A549 (cell line): ENCODE measurements at regions not wholly inside any gene's neighbourhood (a gene's known extent, or its start where the extent isn't known, plus 50 kb on each side); places are given as distances from the start of the nearest gene placed in this dataset.

Source experiments
- ATAC-seq, 2 experiments: fragments of 200-7000 bp in 1 of 2; fragments of >200 bp in 1 of 2; cut with Nextera tagmentation in 1 of 2; cut with Tn5 transposase in 1 of 2; 3 replicates each; pipeline versions ENCODE4 v1.8.0 to v1.9.1; 2018 to 2020; ENCODE audit warnings: mild to moderate bottlenecking in 1 of 2, moderate library complexity in 1 of 2
- CTCF ChIA-PET: fragments of 300-600 bp; sonication (Branson Sonifier 250); formaldehyde crosslinking; extraction: SDS; loops from one replicate; lab custom pipeline; 2021; ENCODE audit warnings: antibody characterized with exemption, inconsistent platforms; lab: Yijun Ruan, JAX
- POLR2A ChIA-PET: fragments of 350-600 bp; formaldehyde crosslinking; extraction: SDS; loops from one replicate; lab custom pipeline; 2021; ENCODE audit warnings: antibody characterized with exemption, inconsistent platforms; lab: Yijun Ruan, JAX
- DNase-seq, 2 experiments: peaks; one replicate each; pipeline versions ENCODE4 v3.0.0 to v3.0.0-alpha.2; 2011 to 2016; ENCODE audit warnings: low read depth in 1 of 2, low spot score in 1 of 2
- FAIRE-seq: peaks from 2 replicates; lab custom pipeline; 2011; peaks lifted over from hg19 to GRCh38; lab: Jason Lieb, UNC
- H3K27ac ChIP-seq, 2 experiments: fragments of >200 bp; sonication (Bioruptor Twin); formaldehyde crosslinking; 3 replicates each; pipeline ENCODE4 v1.5.1; 2016 to 2017
- H3K4me1 ChIP-seq: fragments of >200 bp; sonication (Bioruptor Twin); formaldehyde crosslinking; 3 replicates; pipeline ENCODE4 v1.6.1; 2016
- H3K4me2 ChIP-seq: fragments of >200 bp; sonication (Bioruptor Twin); formaldehyde crosslinking; 3 replicates; pipeline ENCODE4 v1.6.1; 2016
- H3K4me3 ChIP-seq: fragments of >200 bp; sonication (Bioruptor Twin); formaldehyde crosslinking; 3 replicates; pipeline ENCODE4 v1.5.1; 2016
- H3K9me3 ChIP-seq: fragments of >200 bp; sonication (Bioruptor Twin); formaldehyde crosslinking; 3 replicates; pipeline ENCODE4 v1.6.1; 2016
- CBX2 ChIP-seq: fragments of 200-600 bp; sonication (generic); IDR thresholded peaks from 2 replicates; pipeline ENCODE4 v1.6.1; 2016; ENCODE audit warnings: low read depth, mild to moderate bottlenecking, borderline replicate concordance
- CEBPB ChIP-seq, 2 experiments: fragments of >200 bp in 1 of 2; sonication (Bioruptor Twin) in 1 of 2; formaldehyde crosslinking in 1 of 2; IDR thresholded peaks; 2 replicates each; pipeline ENCODE4 v1.6.1; 2012 to 2016
- CHD4 ChIP-seq: fragments of 200-600 bp; sonication (generic); IDR thresholded peaks from 2 replicates; pipeline ENCODE4 v1.6.1; 2016; ENCODE audit warnings: antibody characterized with exemption, mild to moderate bottlenecking, borderline replicate concordance
- CTCF ChIP-seq: fragments of >200 bp; sonication (Bioruptor Twin); formaldehyde crosslinking; IDR thresholded peaks from 3 replicates; pipeline ENCODE4 v1.5.1; 2016
- E2F6 ChIP-seq: IDR thresholded peaks from 2 replicates; pipeline ENCODE4 v1.6.1; 2012; ENCODE audit warnings: low read depth, borderline replicate concordance
- ELK1 ChIP-seq: fragments of 150-350 bp; IDR thresholded peaks from 2 replicates; pipeline ENCODE4 v1.6.1; 2014; ENCODE audit warnings: low read depth, mild to moderate bottlenecking, low read length
- ESRRA ChIP-seq: fragments of 150-350 bp; IDR thresholded peaks from 2 replicates; pipeline ENCODE4 v1.6.1; 2014; ENCODE audit warnings: mild to moderate bottlenecking, low read length, borderline replicate concordance
- FOSL2 ChIP-seq, 2 experiments: fragments of 450-650 bp in 1 of 2; fragments of >200 bp in 1 of 2; sonication (Bioruptor Twin) in 1 of 2; formaldehyde crosslinking; IDR thresholded peaks; 2 replicates each; pipeline versions ENCODE4 v1.5.0 to v1.6.1; 2016 to 2020; ENCODE audit warnings: mild to moderate bottlenecking in 1 of 2, moderate library complexity in 1 of 2
- HMGXB4 ChIP-seq: fragments of 250-450 bp; sonication (Bioruptor Pico); IDR thresholded peaks from 2 replicates; pipeline ENCODE4 v1.5.0; 2021; ENCODE audit warnings: mild to moderate bottlenecking, moderate library complexity, borderline replicate concordance
- HOXB13 ChIP-seq: fragments of 250-450 bp; sonication (Bioruptor Pico); IDR thresholded peaks from 2 replicates; pipeline ENCODE4 v1.5.0; 2020; ENCODE audit warnings: low read depth, mild to moderate bottlenecking, moderate library complexity
- HOXB5 ChIP-seq: fragments of 250-450 bp; sonication (Bioruptor Pico); IDR thresholded peaks from 2 replicates; pipeline ENCODE4 v1.5.0; 2020; ENCODE audit warnings: mild to moderate bottlenecking, moderate library complexity
- MAFK ChIP-seq: fragments of 450-650 bp; IDR thresholded peaks from 2 replicates; pipeline ENCODE4 v1.6.1; 2014; ENCODE audit not compliant: partially characterized antibody
- NPAS2 ChIP-seq: fragments of 250-450 bp; sonication (Bioruptor Pico); IDR thresholded peaks from 2 replicates; pipeline ENCODE4 v1.8.0; 2022; ENCODE audit warnings: mild to moderate bottlenecking, moderate library complexity, borderline replicate concordance
- POLR2A ChIP-seq: IDR thresholded peaks from 2 replicates; pipeline ENCODE4 v1.6.1; 2012; ENCODE audit warnings: mild to moderate bottlenecking, low read length
- RAD21 ChIP-seq, 2 experiments: fragments of >200 bp in 1 of 2; sonication (Bioruptor Twin) in 1 of 2; formaldehyde crosslinking in 1 of 2; IDR thresholded peaks in 1 of 2; conservative IDR thresholded peaks in 1 of 2; 2 replicates in 1 of 2; 3 replicates in 1 of 2; pipeline ENCODE4 v1.6.1; 2012 to 2018; ENCODE audit warnings: inconsistent platforms in 1 of 2
- RARB ChIP-seq: fragments of 250-450 bp; sonication (Bioruptor Pico); IDR thresholded peaks from 2 replicates; pipeline ENCODE4 v1.8.0; 2021; ENCODE audit warnings: mild to moderate bottlenecking, moderate library complexity
- RCOR1 ChIP-seq: fragments of 150-350 bp; IDR thresholded peaks from 2 replicates; pipeline ENCODE4 v1.6.1; 2014; ENCODE audit warnings: antibody characterized with exemption, low read length, low read depth
- RFX5 ChIP-seq: fragments of 450-650 bp; IDR thresholded peaks from 2 replicates; pipeline ENCODE4 v1.7.1; 2014; ENCODE audit warnings: antibody characterized with exemption, mild to moderate bottlenecking, moderate library complexity
- RNF2 ChIP-seq: fragments of 200-600 bp; sonication (generic); IDR thresholded peaks from 2 replicates; pipeline ENCODE4 v1.6.1; 2016; ENCODE audit warnings: low read depth, mild to moderate bottlenecking, antibody characterized with exemption, moderate library complexity, borderline replicate concordance
- SREBF2 ChIP-seq: fragments of 450-650 bp; IDR thresholded peaks from 2 replicates; pipeline ENCODE4 v1.6.1; 2014; ENCODE audit warnings: mild to moderate bottlenecking, moderate library complexity
- ZSCAN20 ChIP-seq: fragments of 250-450 bp; sonication (Bioruptor Pico); IDR thresholded peaks from 2 replicates; pipeline ENCODE4 v1.8.0; 2022; ENCODE audit warnings: mild to moderate bottlenecking, moderate library complexity
- WGBS: methylation state at CpG from one replicate; pipeline ENCODE4 v1.1.6; 2017; ENCODE audit errors: missing lambda C conversion rate; 5-methylcytosine and 5-hydroxymethylcytosine counted together

GRCh38 chr2:145359561-145359960 lies 839.6 kb upstream of the ZEB2 start:
- H3K27ac ChIP-seq = no peak overlapping the region
- ChIA-PET POLR2A (no interaction called here), CTCF (no interaction called here)
- no peak for DNase-seq
- no peaks in the 10 kb centered on the region for H3K4me1 ChIP-seq
- WGBS = 96% methylated on average over 3 of the region's 3 CpGs
- TF ChIP-seq RARB = no peak
- TF ChIP-seq HMGXB4 (CRISPR knock-in tag) = no peak
- TF ChIP-seq CTCF = no peak
- no peak for TF ChIP-seq NPAS2 (CRISPR knock-in tag)
- TF ChIP-seq HOXB13 = no peak
- TF ChIP-seq CHD4 = no peak
- no peak for TF ChIP-seq RNF2
- no peak for TF ChIP-seq SREBF2
- TF ChIP-seq MAFK = no peak
- TF ChIP-seq RFX5 = no peak
- no peak for TF ChIP-seq ZSCAN20 (CRISPR knock-in tag)
- TF ChIP-seq RAD21 (conservative IDR thresholded peaks at IDR 0.05 in 1 of 2, IDR thresholded peaks at IDR 0.05 in 1 of 2) = no peak
- TF ChIP-seq ELK1 = no peak
- H3K4me3 ChIP-seq = no peak overlapping the region
- no peak overlapping the region for H3K4me2 ChIP-seq
- no peaks in the 10 kb centered on the region for H3K9me3 ChIP-seq
- no peak for ATAC-seq
- no peak for FAIRE-seq

GRCh38 chr2:145356056-145356455 lies 836.1 kb upstream of the ZEB2 start:
- Histone ChIP-seq H3K4me1 (no peaks in the 10 kb centered on the region), H3K4me2 (no peak overlapping the region), H3K4me3 (no peak overlapping the region), H3K9me3 (no peaks in the 10 kb centered on the region), H3K27ac (no peak overlapping the region)
- no peak for DNase-seq
- ChIA-PET POLR2A (no interaction called here), CTCF (no interaction called here)
- no peak for ATAC-seq
- TF ChIP-seq CEBPB (IDR thresholded peaks at IDR 0.05) (no peak), ZSCAN20 (CRISPR knock-in tag) (no peak), CBX2 (no peak), RNF2 (no peak), RCOR1 (no peak), NPAS2 (CRISPR knock-in tag) (no peak), FOSL2 (IDR thresholded peaks at IDR 0.05) (no peak), FOSL2 (CRISPR knock-in tag; IDR thresholded peaks at IDR 0.05) (no peak), ESRRA (no peak), MAFK (no peak), RARB (no peak), E2F6 (no peak), HOXB5 (CRISPR knock-in tag) (no peak), POLR2A (no peak)
- FAIRE-seq = no peak
